Suppressor macrophage (primary cell): ENCODE measurements at regions not wholly inside any gene's neighbourhood (a gene's known extent, or its start where the extent isn't known, plus 50 kb on each side); places are given as distances from the start of the nearest gene placed in this dataset.
A peak's percentile ranks its signal among the peaks of the same experiment; 100 is the strongest.
"Not testable (repeated sequence)": the region's sequence is repeated elsewhere in the genome, so short reads cannot be mapped to it uniquely, and the experiment has no call there.

Experiments
- DNase-seq, 4 experiments: peaks; one replicate each; pipeline ENCODE4 v3.0.0-alpha.2; 2020 to 2022

GRCh38 chr21:9791453-9791852, 729.9 kb upstream of the TPTE start:
- DNase-seq, result peak in 1 of 4 experiments; percentile 17

DNA sequence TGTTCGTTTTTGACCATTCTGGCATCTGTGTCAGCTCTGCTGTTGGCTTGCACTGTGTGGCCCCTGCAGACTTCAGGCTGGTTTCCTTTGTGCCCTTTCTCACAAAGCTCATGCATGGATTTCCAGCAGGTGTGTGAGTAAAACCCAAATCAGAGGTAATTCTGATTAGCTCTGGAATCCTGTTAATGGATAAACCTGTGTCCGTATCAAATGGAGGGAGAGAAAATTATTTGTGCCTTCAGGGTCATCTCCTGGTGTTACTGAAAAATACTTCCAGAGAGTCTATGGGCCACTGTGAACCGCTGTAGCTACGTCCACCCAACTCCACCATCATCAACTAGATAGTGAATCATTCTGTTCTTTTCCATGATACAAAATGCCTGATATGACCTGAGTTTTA, 726.1 kb upstream of the TPTE start:
- peak in 2 of 4 experiments; percentile 0 for DNase-seq

- DNase-seq, result peak in 2 of 4 experiments; percentile 0
Measured at GRCh38 chr21:9796293-9796692, 725.1 kb upstream of the TPTE start.

- DNase-seq, result not testable (repeated sequence)
Measured at GRCh38 chr21:9807675-9808074, 713.7 kb upstream of the TPTE start.

DNA sequence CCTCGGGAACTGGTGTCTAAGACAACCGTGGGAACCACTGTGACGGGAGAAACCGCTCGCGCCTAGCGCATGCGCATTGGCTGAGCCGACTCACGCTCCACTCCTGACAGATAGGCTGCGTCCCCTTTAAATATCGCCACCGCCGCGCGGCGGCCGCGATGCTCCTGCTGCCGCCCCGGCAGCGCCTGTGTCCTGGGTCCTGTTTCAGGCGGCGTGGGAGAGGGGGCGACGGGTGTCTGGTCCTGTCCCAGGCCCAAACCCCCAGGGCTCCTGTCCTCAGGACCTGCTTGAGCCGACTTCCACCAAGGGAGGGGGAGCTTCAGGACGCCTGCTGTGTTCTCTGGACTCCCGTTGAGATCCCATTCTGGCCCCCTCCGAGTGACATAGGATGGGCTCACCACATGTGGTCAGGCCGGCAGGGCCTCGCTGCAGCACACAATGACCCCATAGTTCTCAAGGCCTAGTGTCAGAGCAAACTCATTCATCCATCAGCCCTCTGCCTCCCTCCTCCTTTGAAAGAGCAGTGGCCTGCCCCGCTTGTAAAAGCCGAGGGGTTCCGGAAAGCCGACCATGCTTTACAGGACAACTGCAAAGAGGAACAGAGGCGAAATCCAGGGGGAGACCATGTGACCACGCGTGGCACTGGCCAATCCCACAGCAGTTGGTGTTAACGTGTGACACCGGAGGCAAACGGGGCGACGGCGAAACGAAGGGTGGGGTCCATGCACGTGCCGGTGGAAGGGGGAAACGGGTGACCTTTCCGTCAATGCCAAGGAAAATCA, 710.0 kb upstream of the TPTE start:
- DNase-seq, result not testable (repeated sequence)

- not testable (repeated sequence) for DNase-seq
Measured at GRCh38 chr21:9812507-9812906, 708.9 kb upstream of the TPTE start.

DNA sequence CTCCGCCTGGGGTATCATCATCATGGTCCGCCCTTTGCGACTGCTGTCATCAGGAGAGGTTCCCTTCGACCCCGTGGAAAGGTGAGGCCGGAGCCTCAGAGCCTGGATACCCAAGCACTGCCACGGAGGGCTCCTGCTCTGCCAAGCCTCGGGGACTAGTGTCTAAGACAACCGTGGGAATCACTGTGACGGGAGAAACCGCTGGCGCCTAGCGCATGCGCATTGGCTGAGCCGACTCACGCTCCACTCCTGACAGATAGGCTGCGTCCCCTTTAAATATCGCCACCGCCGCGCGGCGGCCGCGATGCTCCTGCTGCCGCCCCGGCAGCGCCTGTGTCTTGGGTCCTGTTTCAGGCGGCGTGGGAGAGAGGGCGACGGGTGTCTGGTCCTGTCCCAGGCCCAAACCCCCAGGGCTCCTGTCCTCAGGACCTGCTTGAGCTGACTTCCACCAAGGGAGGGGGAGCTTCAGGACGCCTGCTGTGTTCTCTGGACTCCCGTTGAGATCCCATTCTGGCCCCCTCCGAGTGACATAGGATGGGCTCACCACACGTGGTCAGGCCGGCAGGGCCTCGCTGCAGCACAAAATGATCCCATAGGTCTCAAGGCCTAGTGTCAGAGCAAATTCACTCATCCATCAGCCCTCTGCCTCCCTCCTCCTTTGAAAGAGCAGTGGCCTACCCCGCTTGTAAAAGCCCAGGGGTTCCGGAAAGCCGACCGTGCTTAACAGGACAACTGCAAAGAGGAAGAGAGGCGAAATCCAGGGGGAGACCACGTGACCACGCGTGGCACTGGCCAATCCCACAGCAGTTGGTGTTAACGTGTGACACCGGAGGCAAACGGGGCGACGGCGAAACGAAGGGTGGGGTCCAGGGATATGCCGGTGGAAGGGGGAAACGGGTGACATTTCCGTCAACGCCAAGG, 707.2 kb upstream of the TPTE start:
- not testable (repeated sequence) for DNase-seq

DNA sequence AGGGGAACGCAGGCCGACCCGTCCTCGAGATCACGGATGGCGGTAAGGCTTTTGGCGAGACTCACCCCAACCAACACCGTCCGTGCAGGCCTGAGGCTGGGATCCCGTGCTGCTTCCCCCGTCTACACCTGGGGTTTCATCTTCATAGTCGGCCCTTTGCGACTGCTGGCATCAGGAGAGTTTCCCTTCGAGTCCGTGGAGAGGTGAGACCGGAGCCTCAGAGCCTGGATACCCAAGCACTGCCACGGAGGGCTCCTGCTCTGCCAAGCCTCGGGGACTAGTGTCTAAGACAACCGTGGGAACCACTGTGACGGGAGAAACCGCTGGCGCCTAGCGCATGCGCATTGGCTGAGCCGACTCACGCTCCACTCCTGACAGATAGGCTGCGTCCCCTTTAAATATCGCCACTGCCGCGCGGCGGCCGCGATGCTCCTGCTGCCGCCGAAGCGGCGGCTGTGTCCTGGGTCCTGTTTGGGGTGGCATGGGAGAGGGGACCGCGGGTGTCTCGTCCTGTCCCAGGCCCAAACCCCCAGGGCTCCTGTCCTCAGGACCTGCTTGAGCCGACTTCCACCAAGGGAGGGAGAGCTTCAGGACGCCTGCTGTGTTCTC, 706.1 kb upstream of the TPTE start:
- not testable (repeated sequence) for DNase-seq

GRCh38 chr21:9816734-9817334, 704.5 kb upstream of the TPTE start:
- not testable (repeated sequence) for DNase-seq

- not testable (repeated sequence) for DNase-seq
Measured at GRCh38 chr21:9817841-9818441, 703.4 kb upstream of the TPTE start.

- DNase-seq, result not testable (repeated sequence)
Measured at GRCh38 chr21:9819549-9820192, 701.7 kb upstream of the TPTE start.

GRCh38 chr21:9820579-9820978, 700.8 kb upstream of the TPTE start:
- DNase-seq, result not testable (repeated sequence)

GRCh38 chr21:9821472-9821871, 699.9 kb upstream of the TPTE start:
- not testable (repeated sequence) for DNase-seq

GRCh38 chr21:9822093-9822820, 699.1 kb upstream of the TPTE start:
- DNase-seq, result not testable (repeated sequence)

DNA sequence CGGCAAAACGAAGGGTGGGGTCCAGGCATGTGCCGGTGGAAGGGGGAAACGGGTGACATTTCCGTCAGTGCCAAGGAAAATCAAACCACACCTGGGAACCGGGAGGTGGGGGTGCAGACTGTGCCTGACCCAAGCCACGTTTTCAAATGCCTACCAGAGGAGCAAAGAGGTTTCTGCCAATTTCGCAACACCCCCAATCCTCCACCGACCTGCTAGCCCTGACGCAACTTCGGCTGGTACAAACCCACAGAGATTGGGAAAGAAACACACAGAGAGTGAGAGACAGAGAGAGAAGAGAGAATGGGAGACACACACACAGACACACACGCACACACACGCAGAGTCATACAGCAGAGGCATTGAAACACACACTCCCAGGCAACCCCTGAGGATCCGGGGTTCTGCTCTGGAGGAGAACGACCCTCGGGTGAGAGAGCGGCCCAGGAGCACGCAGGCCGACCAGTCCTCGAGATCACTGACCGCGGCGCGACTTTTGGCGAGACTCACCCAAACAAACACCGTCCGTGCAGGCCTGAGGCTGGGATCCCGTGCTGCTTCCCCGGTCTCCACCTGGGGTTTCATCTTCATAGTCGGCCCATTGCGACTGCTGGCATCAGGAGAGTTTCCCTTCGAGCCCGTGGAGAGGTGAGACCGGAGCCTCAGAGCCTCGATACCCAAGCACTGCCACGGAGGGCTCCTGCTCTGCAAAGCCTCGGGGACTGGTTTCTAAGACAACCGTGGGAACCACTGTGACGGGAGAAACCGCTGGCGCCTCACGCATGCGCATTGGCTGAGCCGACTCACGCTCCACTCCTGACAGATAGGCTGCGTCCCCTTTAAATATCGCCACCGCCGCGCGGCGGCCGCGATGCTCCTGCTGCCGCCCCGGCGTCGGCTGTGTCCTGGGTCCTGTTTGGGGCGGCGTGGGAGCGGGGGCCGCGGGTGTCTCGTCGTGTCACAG, 697.9 kb upstream of the TPTE start:
- not testable (repeated sequence) for DNase-seq

GRCh38 chr21:9830801-9831200, 690.6 kb upstream of the TPTE start:
- DNase-seq, result not testable (repeated sequence)

- DNase-seq, result not testable (repeated sequence)
Measured at GRCh38 chr21:9832751-9833150, 688.6 kb upstream of the TPTE start.

DNA sequence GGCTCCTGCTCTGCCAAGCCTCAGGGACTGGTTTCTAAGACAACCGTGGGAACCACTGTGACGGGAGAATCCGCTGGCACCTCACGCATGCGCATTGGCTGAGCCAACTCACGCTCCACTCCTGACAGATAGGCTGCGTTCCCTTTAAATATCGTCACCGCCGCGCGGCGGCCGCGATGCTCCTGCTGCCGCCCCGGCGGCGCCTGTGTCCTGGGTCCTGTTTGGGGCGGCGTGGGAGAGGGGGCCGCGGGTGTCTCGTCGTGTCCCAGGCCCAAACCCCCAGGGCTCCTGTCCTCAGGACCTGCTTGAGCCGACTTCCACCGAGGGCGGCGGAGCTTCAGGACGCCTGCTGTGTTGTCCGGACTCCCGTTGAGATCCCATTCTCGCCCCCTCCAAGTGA, 684.8 kb upstream of the TPTE start:
- not testable (repeated sequence) for DNase-seq

- not testable (repeated sequence) for DNase-seq
Measured at GRCh38 chr21:9837001-9837400, 684.4 kb upstream of the TPTE start.

DNA sequence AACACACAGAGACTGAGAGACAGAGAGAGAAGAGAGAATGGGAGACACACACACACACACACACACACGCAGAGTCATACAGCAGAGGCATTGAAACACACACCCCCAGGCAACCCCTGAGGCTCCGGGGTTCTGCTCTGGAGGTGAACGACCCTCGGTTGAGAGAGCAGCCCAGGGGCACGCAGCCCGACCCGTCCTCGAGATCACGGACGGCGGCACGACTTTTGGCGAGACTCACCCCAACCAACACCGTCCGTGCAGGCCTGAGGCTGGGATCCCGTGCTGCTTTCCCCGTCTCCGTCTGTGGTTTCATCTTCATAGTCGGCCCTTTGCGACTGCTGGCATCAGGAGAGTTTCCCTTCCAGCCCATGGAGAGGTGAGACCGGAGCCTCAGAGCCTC, 683.9 kb upstream of the TPTE start:
- not testable (repeated sequence) for DNase-seq
